OCI-LY3 (cell line): ENCODE measurements at regions not wholly inside any gene's neighbourhood (a gene's known extent, or its start where the extent isn't known, plus 50 kb on each side); places are given as distances from the start of the nearest gene placed in this dataset.

Source experiments
- CTCF ChIP-seq: fragments of 200-600, 300-600 bp; sonication (generic); IDR thresholded peaks from 2 replicates; pipeline ENCODE4 v1.5.1; 2014; ENCODE audit warnings: antibody characterized with exemption, low read length, low read depth
- EZH2phosphoT487 ChIP-seq: fragments of 200-600 bp; shearing (Covaris generic); IDR thresholded peaks from 2 replicates; pipeline ENCODE4 v1.6.1; 2018; ENCODE audit warnings: antibody characterized with exemption, mixed run types, low read depth

- TF ChIP-seq CTCF (no peak), EZH2phosphoT487 (no peak)
Observed at GRCh38 chr22:49253656-49254055, 574.0 kb downstream of the BRD1 start.
